T47D (cell line): ENCODE measurements at regions not wholly inside any gene's neighbourhood (a gene's known extent, or its start where the extent isn't known, plus 50 kb on each side); places are given as distances from the start of the nearest gene placed in this dataset.

Experiments used
- DNase-seq, 2 experiments: peaks; one replicate each; pipeline versions ENCODE4 v3.0.0 to v3.0.0-alpha.2; 2011 to 2012; ENCODE audit warnings: low read depth in 1 of 2, low spot score in 1 of 2
- JUND ChIP-seq: IDR thresholded peaks from 2 replicates; pipeline ENCODE4 v1.6.1; 2012; ENCODE audit warnings: low read depth
- in situ Hi-C: cut with HindIII; loops from 2 replicates; pipeline ENCODE4 v1.10.0; 2016; ENCODE audit warnings: low sequenced_read_pairs, low pct_unique_long_range_greater_than_20kb

DNA sequence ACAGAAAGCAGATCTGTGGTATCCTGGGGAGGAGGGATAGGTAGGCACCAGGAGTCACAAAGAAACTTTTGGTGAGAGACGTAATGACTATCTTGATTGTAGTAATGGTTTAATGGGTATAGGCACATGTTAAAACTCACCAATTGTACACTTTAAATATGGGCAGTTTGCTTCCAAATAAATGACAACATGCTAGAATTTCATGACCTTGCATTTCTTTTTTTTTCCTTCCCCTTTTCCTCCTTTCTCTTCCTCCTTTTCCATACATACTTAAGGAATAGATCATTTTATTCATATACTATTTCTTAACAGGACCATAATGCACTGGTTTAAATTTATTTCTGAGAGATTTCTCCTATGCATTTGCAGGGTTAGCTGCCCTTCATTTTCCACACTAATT is 341.8 kb downstream of the TMEM182 start:
- no peak for TF ChIP-seq JUND
- in situ Hi-C loops = no loop called here
- no peak for DNase-seq

DNA sequence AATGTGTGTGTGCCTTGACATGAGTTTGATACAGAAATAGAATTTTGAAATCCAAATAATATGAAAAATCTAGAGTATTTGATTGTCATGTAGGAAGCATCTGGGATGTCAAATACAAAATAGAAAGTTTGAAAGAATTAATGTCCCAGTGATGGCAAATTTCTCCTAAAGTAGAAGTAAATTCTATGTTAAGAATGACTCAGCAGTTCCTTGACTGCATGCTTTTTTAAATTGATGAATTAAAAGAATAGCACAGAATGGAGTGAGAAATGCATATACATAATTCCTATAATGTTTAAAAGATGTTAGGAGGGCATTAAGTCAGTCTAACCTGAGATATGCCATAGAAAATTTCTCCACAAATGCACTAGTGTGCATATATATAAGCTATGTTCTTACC is 357.5 kb downstream of the TMEM182 start:
- in situ Hi-C loops = no loop called here
- DNase-seq = no peak
- TF ChIP-seq JUND = no peak

DNA sequence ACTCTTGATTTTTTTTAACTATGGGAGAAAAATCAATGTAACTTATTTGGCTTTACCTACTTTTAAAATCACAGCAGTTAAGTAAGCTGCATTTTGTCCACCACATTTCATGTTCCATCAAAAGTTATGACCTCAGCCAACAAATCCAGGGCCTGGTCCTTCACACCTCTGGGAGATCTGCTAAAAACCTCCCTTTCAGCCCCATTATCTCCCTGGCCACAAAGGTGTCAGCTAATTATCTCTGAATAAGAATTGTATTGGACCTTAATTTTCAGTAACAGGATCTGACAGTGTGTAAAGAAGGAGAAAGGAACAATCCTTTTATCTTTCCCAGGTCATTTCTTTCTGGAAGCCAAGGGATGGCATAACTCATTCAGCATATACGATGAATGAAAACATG is 359.3 kb downstream of the TMEM182 start:
- DNase-seq = no peak
- no peak for TF ChIP-seq JUND
- in situ Hi-C loops = no loop called here

DNA sequence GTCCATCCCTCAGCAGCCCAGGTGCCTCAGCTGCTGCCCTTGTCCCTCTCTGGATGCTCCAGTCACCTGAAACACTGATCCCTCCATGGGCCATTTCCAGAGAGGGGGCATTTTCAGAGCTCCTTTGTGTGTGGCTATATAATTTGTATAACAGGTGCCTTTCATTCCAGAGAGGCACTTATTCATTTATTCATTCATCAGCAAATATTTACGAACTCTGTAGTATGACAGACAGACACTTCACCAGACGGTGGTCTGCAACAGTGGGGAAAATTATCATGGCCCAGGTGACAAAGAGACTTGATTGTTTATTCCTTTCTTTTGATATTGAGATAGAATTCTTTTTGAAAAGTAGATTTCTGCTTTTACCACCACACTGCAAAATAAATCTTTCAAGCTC is 361.7 kb downstream of the TMEM182 start:
- in situ Hi-C loops = no loop called here
- no peak for DNase-seq
- no peak for TF ChIP-seq JUND

DNA sequence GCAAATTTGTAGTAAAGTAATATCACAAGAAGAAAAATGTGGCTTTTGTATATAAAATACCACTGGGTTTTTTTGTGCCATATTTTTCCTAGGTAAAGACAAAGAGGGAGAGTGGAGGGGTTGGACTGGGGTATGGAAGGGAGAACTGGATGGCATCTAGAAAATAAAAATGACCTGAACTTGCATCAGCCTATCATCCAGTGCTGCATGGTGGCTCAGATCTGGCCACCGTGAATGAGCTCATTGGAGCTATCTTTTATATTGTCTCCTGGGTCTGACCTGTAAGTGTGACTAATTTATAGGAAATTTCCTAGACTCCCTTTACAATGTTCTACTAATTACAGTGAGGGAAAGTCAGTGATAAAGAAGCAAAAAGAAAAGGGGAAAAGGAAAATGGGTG is 369.0 kb downstream of the TMEM182 start:
- TF ChIP-seq JUND = no peak
- in situ Hi-C loops = no loop called here
- no peak for DNase-seq

- in situ Hi-C loops = no loop called here
- no peak for TF ChIP-seq JUND
- no peak for DNase-seq
Observed at GRCh38 chr2:103132536-103133217, 370.8 kb downstream of the TMEM182 start.

GRCh38 chr2:103135679-103136078 is 373.8 kb downstream of the TMEM182 start:
- no peak for TF ChIP-seq JUND
- no peak for DNase-seq
- in situ Hi-C loops = no loop called here

DNA sequence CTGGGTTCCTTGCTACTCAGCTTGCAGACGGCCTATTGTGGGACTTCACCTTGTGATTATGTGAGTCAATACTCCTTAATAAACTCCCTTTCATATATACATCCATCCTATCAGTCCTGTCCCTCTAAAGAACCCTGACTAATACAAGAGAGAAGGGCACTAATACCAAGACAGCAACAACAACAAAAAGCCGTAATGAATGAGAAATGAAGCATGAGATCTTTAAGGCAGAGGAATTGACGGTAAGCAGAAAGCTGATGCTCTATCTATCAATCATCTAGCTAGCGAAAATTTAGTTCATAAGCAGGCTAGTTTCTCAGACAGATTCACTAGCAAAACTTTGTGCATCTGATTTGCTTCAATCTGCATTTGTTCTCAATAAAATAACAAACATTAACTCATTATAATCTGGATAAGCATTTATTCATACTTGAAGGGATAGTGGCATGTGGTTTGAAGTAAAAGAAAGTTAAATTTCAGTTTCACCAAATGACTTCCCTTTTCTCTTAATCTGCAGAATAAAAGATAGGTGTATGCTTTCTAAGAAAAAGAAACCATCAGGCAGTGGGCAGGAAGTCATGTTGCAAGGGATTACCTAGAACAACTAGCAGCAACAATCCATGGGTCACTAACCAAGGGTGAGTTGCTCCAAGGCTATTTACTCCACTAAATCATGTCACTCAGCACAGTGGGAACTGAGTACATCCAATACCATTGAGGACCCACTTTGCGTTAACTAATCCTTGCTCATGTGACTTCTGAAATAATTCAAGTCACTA is 376.5 kb downstream of the TMEM182 start:
- TF ChIP-seq JUND = no peak
- in situ Hi-C loops = no loop called here
- DNase-seq = no peak

DNA sequence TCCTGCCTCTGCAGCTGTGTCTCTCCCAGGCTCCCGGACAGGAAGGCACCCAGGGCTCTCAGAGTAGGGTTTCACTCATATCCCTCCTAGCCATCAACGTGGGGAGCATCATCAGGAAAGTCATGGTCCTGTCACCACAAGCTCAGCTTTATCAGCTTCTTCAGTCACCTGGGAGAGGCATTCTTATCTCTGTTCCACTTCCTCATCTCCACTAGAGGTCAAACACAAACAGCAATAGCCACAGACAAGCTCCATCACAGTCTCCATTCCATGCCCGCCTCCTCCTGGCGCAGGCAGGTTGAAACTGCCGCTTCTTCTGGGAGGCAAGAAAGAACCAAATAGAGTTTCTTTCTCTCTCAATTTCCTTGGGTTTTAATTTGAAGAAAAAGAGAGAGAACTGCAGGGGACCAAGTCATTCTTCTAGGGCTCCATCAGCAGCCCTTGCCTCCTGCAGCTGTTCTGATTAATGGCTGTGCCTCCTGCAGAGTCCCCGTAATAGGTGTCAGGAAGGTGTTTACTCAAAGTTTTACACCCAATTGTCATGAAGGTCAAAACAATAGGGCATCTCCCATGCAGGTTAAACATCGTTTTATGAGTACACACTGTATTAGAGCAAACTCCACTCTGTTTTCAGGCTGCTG is 377.9 kb downstream of the TMEM182 start:
- TF ChIP-seq JUND = no peak
- in situ Hi-C loops = no loop called here
- no peak for DNase-seq

GRCh38 chr2:103144837-103145236 is 383.0 kb downstream of the TMEM182 start:
- DNase-seq = no peak
- no peak for TF ChIP-seq JUND
- in situ Hi-C loops = no loop called here

- TF ChIP-seq JUND = no peak
- no peak for DNase-seq
- in situ Hi-C loops = no loop called here
Observed at GRCh38 chr2:103145739-103146138, 383.9 kb downstream of the TMEM182 start.

DNA sequence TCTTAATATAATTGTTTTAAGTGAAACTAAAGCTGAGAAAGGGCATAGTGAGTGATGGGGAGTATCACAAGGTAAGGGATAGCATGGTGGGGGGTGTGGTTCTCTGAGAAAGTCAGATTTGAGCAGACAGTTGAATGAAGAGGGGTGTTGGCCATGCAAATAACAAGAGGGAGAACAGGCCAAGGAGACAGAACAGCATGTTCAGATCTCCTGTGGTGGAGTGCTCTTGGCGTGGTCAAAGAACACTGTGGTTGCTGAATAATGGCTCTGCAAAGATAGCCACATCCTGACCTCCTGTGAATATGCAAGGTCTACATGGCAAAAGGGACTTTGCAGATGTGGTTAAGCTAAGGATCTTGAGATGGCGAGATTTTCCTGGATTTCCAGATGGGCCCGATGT is 389.2 kb downstream of the TMEM182 start:
- no peak for TF ChIP-seq JUND
- DNase-seq = no peak
- in situ Hi-C loops = no loop called here

GRCh38 chr2:103152556-103152955 is 390.7 kb downstream of the TMEM182 start:
- in situ Hi-C loops = no loop called here
- TF ChIP-seq JUND = no peak
- no peak for DNase-seq
